SK-N-SH (cell line): ENCODE measurements at regions not wholly inside any gene's neighbourhood (a gene's known extent, or its start where the extent isn't known, plus 50 kb on each side); places are given as distances from the start of the nearest gene placed in this dataset.
A peak's percentile ranks its signal among the peaks of the same experiment; 100 is the strongest.

Source experiments
- CTCF ChIA-PET: fragments of 300-600, 350-600 bp; formaldehyde crosslinking; extraction: SDS; loops from one replicate; lab custom pipeline; 2021; lab: Yijun Ruan, JAX
- POLR2A ChIA-PET: fragments of 350-600 bp; sonication (Branson Sonifier 250); formaldehyde crosslinking; extraction: SDS; loops from one replicate; lab custom pipeline; 2020; ENCODE audit warnings: antibody characterized with exemption, inconsistent platforms; lab: Yijun Ruan, JAX
- DNase-seq: peaks from one replicate; pipeline ENCODE4 v3.0.0; 2012
- H2AFZ ChIP-seq: fragments of 200-600 bp; sonication (generic); 2 replicates; pipeline ENCODE4 v1.8.1; 2016; ENCODE audit warnings: antibody characterized with exemption, mild to moderate bottlenecking, low read depth
- H3F3A ChIP-seq: fragments of 200-600 bp; sonication (generic); replicated peaks from 2 replicates; pipeline ENCODE3; 2016; ENCODE audit warnings: antibody characterized with exemption, mild to moderate bottlenecking; ENCODE audit not compliant: insufficient read depth
- H3K27ac ChIP-seq, 2 experiments: fragments of 200-500 bp in 1 of 2; fragments of 200-600 bp in 1 of 2; sonication (Bioruptor generic) in 1 of 2; sonication (generic), shearing (Covaris generic) in 1 of 2; 2 replicates each; pipeline versions ENCODE4 v1.5.1 to v1.6.1; 2014 to 2016; ENCODE audit warnings: low read depth in 2 of 2, inconsistent platforms in 1 of 2, low read length in 1 of 2, mild to moderate bottlenecking in 1 of 2, mixed read lengths in 1 of 2
- H3K27me3 ChIP-seq: fragments of 200-600 bp; sonication (generic), shearing (Covaris generic); 2 replicates; pipeline ENCODE4 v1.6.1; 2016; ENCODE audit warnings: mixed run types; ENCODE audit not compliant: insufficient read depth
- H3K36me3 ChIP-seq, 2 experiments: fragments of 200-500 bp in 1 of 2; fragments of 200-600 bp in 1 of 2; sonication (Bioruptor generic) in 1 of 2; sonication (generic) in 1 of 2; replicated peaks in 1 of 2; 2 replicates each; pipeline versions ENCODE3 to v1.5.1; 2014 to 2016; ENCODE audit warnings: low read length in 1 of 2, mild to moderate bottlenecking in 1 of 2; ENCODE audit not compliant: insufficient read depth in 2 of 2, control insufficient read depth in 1 of 2
- H3K4me1 ChIP-seq, 2 experiments: fragments of 200-500 bp in 1 of 2; fragments of 200-600 bp in 1 of 2; sonication (Bioruptor generic) in 1 of 2; sonication (generic), shearing (Covaris generic) in 1 of 2; 2 replicates each; pipeline versions ENCODE4 v1.5.1 to v1.6.1; 2014 to 2016; ENCODE audit warnings: low read depth in 1 of 2, low read length in 1 of 2, mixed run types in 1 of 2; ENCODE audit not compliant: insufficient read depth in 2 of 2, control insufficient read depth in 1 of 2
- H3K4me2 ChIP-seq: fragments of 200-600 bp; sonication (generic), shearing (Covaris generic); 2 replicates; pipeline ENCODE4 v1.6.1; 2017; ENCODE audit warnings: mixed run types
- H3K4me3 ChIP-seq, 2 experiments: fragments of 200-500 bp in 1 of 2; fragments of 200-600 bp in 1 of 2; sonication (Bioruptor generic) in 1 of 2; sonication (generic), shearing (Covaris generic) in 1 of 2; 2 replicates each; pipeline versions ENCODE4 v1.5.1 to v1.8.1; 2014 to 2016; ENCODE audit warnings: low read depth in 2 of 2, inconsistent platforms in 1 of 2, low read length in 1 of 2, mild to moderate bottlenecking in 1 of 2, mixed read lengths in 1 of 2, moderate library complexity in 1 of 2
- H3K79me2 ChIP-seq: fragments of 200-600 bp; sonication (generic); 2 replicates; pipeline ENCODE4 v1.8.1; 2017; ENCODE audit warnings: mild to moderate bottlenecking; ENCODE audit not compliant: insufficient read depth
- H3K9ac ChIP-seq: fragments of 200-600 bp; sonication (generic); 2 replicates; pipeline ENCODE4 v1.6.1; 2017; ENCODE audit warnings: mixed run types
- H3K9me2 ChIP-seq: fragments of 200-600 bp; sonication (generic); 2 replicates; pipeline ENCODE4 v1.6.1; 2017; ENCODE audit warnings: mixed run types
- H3K9me3 ChIP-seq: fragments of 200-600 bp; sonication (generic); 2 replicates; pipeline ENCODE4 v1.6.1; 2017; ENCODE audit warnings: mixed run types, mild to moderate bottlenecking, moderate library complexity
- H4K20me1 ChIP-seq: fragments of 200-600 bp; sonication (generic); 2 replicates; pipeline ENCODE4 v1.6.1; 2017; ENCODE audit warnings: mild to moderate bottlenecking, mixed run types; ENCODE audit not compliant: insufficient read depth
- ELF1 ChIP-seq: IDR thresholded peaks from 2 replicates; pipeline ENCODE4 v1.4.0; 2012
- EP300 ChIP-seq, 2 experiments: IDR thresholded peaks; 2 replicates each; pipeline versions ENCODE4 v1.4.0 to v1.6.1; 2012; ENCODE audit warnings: borderline replicate concordance in 1 of 2, low read depth in 1 of 2, low read length in 1 of 2
- EZH2phosphoT487 ChIP-seq: fragments of 200-600 bp; sonication (generic); IDR thresholded peaks from 2 replicates; pipeline ENCODE4 v1.6.1; 2017; ENCODE audit warnings: low read depth, mixed run types, mild to moderate bottlenecking, antibody characterized with exemption, moderate library complexity, borderline replicate concordance
- FOSL2 ChIP-seq: IDR thresholded peaks from 2 replicates; pipeline ENCODE4 v1.4.0; 2012; ENCODE audit warnings: low read depth, mild to moderate bottlenecking, moderate library complexity, borderline replicate concordance
- FOXJ3 ChIP-seq: sonication (generic); formaldehyde crosslinking; IDR thresholded peaks from 2 replicates; pipeline ENCODE4 v1.5.1; 2020; ENCODE audit warnings: mild to moderate bottlenecking, missing genetic modification reagents
- FOXM1 ChIP-seq: IDR thresholded peaks from 2 replicates; pipeline ENCODE4 v1.4.0; 2012; ENCODE audit warnings: low read depth, mild to moderate bottlenecking
- GATA2 ChIP-seq: sonication (generic); formaldehyde crosslinking; IDR thresholded peaks from 2 replicates; pipeline ENCODE4 v1.5.0; 2020; ENCODE audit warnings: mild to moderate bottlenecking, missing genetic modification reagents
- JUND ChIP-seq: IDR thresholded peaks from 2 replicates; pipeline ENCODE4 v1.4.0; 2012
- MXI1 ChIP-seq: IDR thresholded peaks from 2 replicates; pipeline ENCODE4 v1.6.1; 2012; ENCODE audit warnings: mild to moderate bottlenecking, low read depth, low read length, improper control_type of control experiment
- POLR2AphosphoS5 ChIP-seq: IDR thresholded peaks from 2 replicates; pipeline ENCODE4 v1.6.1; 2012; ENCODE audit warnings: low read depth, low read length
- RAD21 ChIP-seq: IDR thresholded peaks from 2 replicates; pipeline ENCODE4 v1.6.1; 2012; ENCODE audit warnings: mild to moderate bottlenecking, low read length
- RCOR1 ChIP-seq: fragments of 150-350 bp; IDR thresholded peaks from 2 replicates; pipeline ENCODE4 v1.6.1; 2017; ENCODE audit warnings: antibody characterized with exemption, low read length
- RFX5 ChIP-seq: IDR thresholded peaks from 2 replicates; pipeline ENCODE4 v1.6.1; 2012; ENCODE audit warnings: mild to moderate bottlenecking, improper control_type of control experiment, low read length
- RXRA ChIP-seq: IDR thresholded peaks from 2 replicates; pipeline ENCODE4 v1.4.0; 2012; ENCODE audit warnings: low read depth, mild to moderate bottlenecking, borderline replicate concordance
- SIN3A ChIP-seq: IDR thresholded peaks from 2 replicates; pipeline ENCODE4 v1.6.1; 2012; ENCODE audit warnings: low read depth, mild to moderate bottlenecking, low read length, moderate library complexity, borderline replicate concordance
- TCF12 ChIP-seq: IDR thresholded peaks from 2 replicates; pipeline ENCODE4 v1.4.0; 2012
- TEAD4 ChIP-seq: IDR thresholded peaks from 2 replicates; pipeline ENCODE4 v1.4.0; 2012; ENCODE audit warnings: mild to moderate bottlenecking, borderline replicate concordance; ENCODE audit not compliant: insufficient read depth
- YY1 ChIP-seq: IDR thresholded peaks from 2 replicates; pipeline ENCODE4 v1.4.0; 2012; ENCODE audit warnings: low read depth, mild to moderate bottlenecking
- WGBS: methylation state at CpG from one replicate; pipeline ENCODE4 v1.1.6; 2017; ENCODE audit warnings: low lambda C conversion rate; 5-methylcytosine and 5-hydroxymethylcytosine counted together
- TF ChIP-seq, protein P1 (sequence below): IDR thresholded peaks from 2 replicates; pipeline ENCODE4 v1.4.0; 2012; ENCODE audit warnings: low read depth, borderline replicate concordance
- TF ChIP-seq, protein P2 (sequence below): IDR thresholded peaks from 2 replicates; pipeline ENCODE4; 2012
- TF ChIP-seq, protein P3 (sequence below): IDR thresholded peaks from 2 replicates; pipeline ENCODE4 v1.4.0; 2012; ENCODE audit warnings: low read depth, borderline replicate concordance
- TF ChIP-seq, protein P4 (sequence below): fragments of 150-350 bp; IDR thresholded peaks from 2 replicates; pipeline ENCODE4 v1.6.1; 2016; ENCODE audit warnings: mild to moderate bottlenecking, low read depth, low read length
- TF ChIP-seq, protein P5 (sequence below): IDR thresholded peaks from 2 replicates; pipeline ENCODE4 v1.4.0; 2012; ENCODE audit warnings: low read depth

DNA sequence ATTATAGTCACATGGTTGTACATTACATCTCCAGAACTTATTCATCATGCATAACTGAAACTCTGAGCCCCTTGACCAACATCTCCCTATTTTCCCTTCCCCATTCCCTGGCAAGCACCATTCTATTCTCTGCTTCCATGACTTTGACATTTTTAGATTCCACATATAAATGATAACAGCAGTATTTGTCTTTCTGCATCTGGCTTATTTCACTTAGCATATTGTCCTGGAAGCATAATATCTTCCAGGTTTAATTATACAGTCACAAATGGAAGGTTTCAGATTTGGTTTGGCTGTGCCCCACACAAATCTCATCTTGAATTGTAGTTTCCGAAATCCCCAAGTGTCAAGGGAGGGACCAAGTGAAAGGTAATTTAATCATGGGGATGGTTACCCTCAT is 626.9 kb upstream of the PKDCC start:
- no peak overlapping the region for H3K4me2 ChIP-seq
- no peak overlapping the region for H3K9ac ChIP-seq
- H3F3A ChIP-seq: no peaks in the 10 kb centered on the region
- no peak for TF ChIP-seq FOXM1
- no peak for TF ChIP-seq GATA2 (CRISPR knock-in tag)
- TF ChIP-seq RXRA: no peak
- TF ChIP-seq EZH2phosphoT487: no peak
- TF ChIP-seq, protein P1, sequence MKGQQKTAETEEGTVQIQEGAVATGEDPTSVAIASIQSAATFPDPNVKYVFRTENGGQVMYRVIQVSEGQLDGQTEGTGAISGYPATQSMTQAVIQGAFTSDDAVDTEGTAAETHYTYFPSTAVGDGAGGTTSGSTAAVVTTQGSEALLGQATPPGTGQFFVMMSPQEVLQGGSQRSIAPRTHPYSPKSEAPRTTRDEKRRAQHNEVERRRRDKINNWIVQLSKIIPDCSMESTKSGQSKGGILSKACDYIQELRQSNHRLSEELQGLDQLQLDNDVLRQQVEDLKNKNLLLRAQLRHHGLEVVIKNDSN: no peak
- TF ChIP-seq, protein P2, sequence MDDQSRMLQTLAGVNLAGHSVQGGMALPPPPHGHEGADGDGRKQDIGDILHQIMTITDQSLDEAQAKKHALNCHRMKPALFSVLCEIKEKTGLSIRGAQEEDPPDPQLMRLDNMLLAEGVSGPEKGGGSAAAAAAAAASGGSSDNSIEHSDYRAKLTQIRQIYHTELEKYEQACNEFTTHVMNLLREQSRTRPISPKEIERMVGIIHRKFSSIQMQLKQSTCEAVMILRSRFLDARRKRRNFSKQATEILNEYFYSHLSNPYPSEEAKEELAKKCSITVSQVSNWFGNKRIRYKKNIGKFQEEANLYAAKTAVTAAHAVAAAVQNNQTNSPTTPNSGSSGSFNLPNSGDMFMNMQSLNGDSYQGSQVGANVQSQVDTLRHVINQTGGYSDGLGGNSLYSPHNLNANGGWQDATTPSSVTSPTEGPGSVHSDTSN: no peak
- no peak for TF ChIP-seq POLR2AphosphoS5
- TF ChIP-seq TCF12: no peak
- no peak for TF ChIP-seq FOSL2
- TF ChIP-seq, protein P3, sequence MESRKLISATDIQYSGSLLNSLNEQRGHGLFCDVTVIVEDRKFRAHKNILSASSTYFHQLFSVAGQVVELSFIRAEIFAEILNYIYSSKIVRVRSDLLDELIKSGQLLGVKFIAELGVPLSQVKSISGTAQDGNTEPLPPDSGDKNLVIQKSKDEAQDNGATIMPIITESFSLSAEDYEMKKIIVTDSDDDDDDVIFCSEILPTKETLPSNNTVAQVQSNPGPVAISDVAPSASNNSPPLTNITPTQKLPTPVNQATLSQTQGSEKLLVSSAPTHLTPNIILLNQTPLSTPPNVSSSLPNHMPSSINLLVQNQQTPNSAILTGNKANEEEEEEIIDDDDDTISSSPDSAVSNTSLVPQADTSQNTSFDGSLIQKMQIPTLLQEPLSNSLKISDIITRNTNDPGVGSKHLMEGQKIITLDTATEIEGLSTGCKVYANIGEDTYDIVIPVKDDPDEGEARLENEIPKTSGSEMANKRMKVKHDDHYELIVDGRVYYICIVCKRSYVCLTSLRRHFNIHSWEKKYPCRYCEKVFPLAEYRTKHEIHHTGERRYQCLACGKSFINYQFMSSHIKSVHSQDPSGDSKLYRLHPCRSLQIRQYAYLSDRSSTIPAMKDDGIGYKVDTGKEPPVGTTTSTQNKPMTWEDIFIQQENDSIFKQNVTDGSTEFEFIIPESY: no peak
- no peak for DNase-seq
- H3K9me2 ChIP-seq: no peaks in the 10 kb centered on the region
- H4K20me1 ChIP-seq: no peaks in the 10 kb centered on the region
- no peaks in the 10 kb centered on the region for H3K27me3 ChIP-seq
- no peaks in the 10 kb centered on the region for H3K36me3 ChIP-seq
- WGBS: 29% methylated on average over 1 of the region's 1 CpG
- ChIA-PET POLR2A (no interaction called here), CTCF (interaction anchor here (1.0 to 1.8 kb wide), 2 partner anchors 10 to 278 kb away, joined by 3 to 10 read pairs; no protein-coding TSS in a partner anchor)
- no peaks in the 10 kb centered on the region for H3K9me3 ChIP-seq
- H2AFZ ChIP-seq: no peak overlapping the region
- H3K79me2 ChIP-seq: no peaks in the 10 kb centered on the region
- H3K4me3 ChIP-seq: no peak overlapping the region
- H3K27ac ChIP-seq: no peak overlapping the region
- no peaks in the 10 kb centered on the region for H3K4me1 ChIP-seq

DNA sequence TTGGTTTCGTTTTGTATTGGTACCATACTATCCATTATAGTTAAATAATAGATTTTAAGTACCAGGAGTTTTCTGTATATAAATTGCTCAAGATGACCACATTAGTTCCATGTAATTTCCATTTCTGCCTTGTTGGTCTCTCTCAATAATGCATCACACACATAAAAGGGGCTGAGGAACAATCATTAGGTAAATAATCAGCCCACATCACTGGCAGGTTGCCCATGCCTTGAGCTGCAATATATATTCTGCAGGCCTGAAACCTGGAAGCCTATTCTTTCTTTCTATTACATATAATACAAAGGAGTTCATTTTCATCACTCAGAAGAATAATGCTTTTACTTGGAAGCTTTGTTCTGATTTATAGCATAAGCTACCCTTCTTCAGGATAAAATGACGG is 616.1 kb upstream of the PKDCC start:
- Histone ChIP-seq H3K36me3 (no peaks in the 10 kb centered on the region), H2AFZ (no peak overlapping the region), H3K9ac (no peak overlapping the region), H3F3A (no peaks in the 10 kb centered on the region), H3K27ac (no peak overlapping the region), H3K4me1 (no peaks in the 10 kb centered on the region; a peak in 1 of 4 replicates), H3K27me3 (no peaks in the 10 kb centered on the region), H3K79me2 (no peaks in the 10 kb centered on the region), H3K4me3 (no peak overlapping the region), H4K20me1 (no peaks in the 10 kb centered on the region), H3K9me2 (no peaks in the 10 kb centered on the region), H3K9me3 (no peaks in the 10 kb centered on the region), H3K4me2 (no peak overlapping the region)
- POLR2A ChIA-PET: no interaction called here
- 8% methylated on average over 2 of the region's 2 CpGs for WGBS
- TF ChIP-seq, protein P4, sequence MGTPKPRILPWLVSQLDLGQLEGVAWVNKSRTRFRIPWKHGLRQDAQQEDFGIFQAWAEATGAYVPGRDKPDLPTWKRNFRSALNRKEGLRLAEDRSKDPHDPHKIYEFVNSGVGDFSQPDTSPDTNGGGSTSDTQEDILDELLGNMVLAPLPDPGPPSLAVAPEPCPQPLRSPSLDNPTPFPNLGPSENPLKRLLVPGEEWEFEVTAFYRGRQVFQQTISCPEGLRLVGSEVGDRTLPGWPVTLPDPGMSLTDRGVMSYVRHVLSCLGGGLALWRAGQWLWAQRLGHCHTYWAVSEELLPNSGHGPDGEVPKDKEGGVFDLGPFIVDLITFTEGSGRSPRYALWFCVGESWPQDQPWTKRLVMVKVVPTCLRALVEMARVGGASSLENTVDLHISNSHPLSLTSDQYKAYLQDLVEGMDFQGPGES: no peak
- TF ChIP-seq ELF1 (no peak), EP300 (IDR thresholded peaks at IDR 0.05; ENCODE audit: borderline replicate concordance in 1 of 2, low read depth in 1 of 2, low read length in 1 of 2) (no peak), FOXJ3 (CRISPR knock-in tag) (no peak), TEAD4 (no peak), YY1 (no peak), RXRA (no peak), RCOR1 (no peak), RFX5 (no peak), RAD21 (no peak), GATA2 (CRISPR knock-in tag) (no peak), SIN3A (no peak), JUND (no peak), FOSL2 (no peak), MXI1 (no peak)
- TF ChIP-seq, protein P1: no peak
- TF ChIP-seq, protein P5, sequence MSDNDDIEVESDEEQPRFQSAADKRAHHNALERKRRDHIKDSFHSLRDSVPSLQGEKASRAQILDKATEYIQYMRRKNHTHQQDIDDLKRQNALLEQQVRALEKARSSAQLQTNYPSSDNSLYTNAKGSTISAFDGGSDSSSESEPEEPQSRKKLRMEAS: no peak
- CTCF ChIA-PET: interaction anchor here (0.9 to 2.3 kb wide), 8 partner anchors 10 to 267 kb away, joined by 3 to 17 read pairs (median 4); no protein-coding TSS in a partner anchor
- peak; percentile 4 for DNase-seq
